Neural cell (in vitro differentiated cells): ENCODE measurements at regions not wholly inside any gene's neighbourhood (a gene's known extent, or its start where the extent isn't known, plus 50 kb on each side); places are given as distances from the start of the nearest gene placed in this dataset.

Source experiments
- H2AFZ ChIP-seq: fragments of 200-600, 300-800 bp; sonication (generic), shearing (Covaris generic); 2 replicates; pipeline ENCODE4 v1.6.0; 2014; ENCODE audit warnings: low read depth, mild to moderate bottlenecking, antibody characterized with exemption, low read length, moderate library complexity
- H3F3A ChIP-seq: fragments of 200-600 bp; shearing (Covaris generic); 2 replicates; pipeline ENCODE4 v1.6.1; 2016; ENCODE audit warnings: mild to moderate bottlenecking, moderate library complexity, mixed read lengths, antibody characterized with exemption, low read length; ENCODE audit not compliant: insufficient read depth, poor library complexity, severe bottlenecking
- H3K27ac ChIP-seq: fragments of 200-600, 300-800 bp; sonication (generic), shearing (Covaris generic); 2 replicates; pipeline ENCODE4 v1.5.1; 2014; ENCODE audit warnings: mild to moderate bottlenecking, low read length, moderate library complexity
- H3K27me3 ChIP-seq: fragments of 300-800, 200-600 bp; sonication (generic), shearing (Covaris generic); 2 replicates; pipeline ENCODE4 v1.6.0; 2014; ENCODE audit warnings: mild to moderate bottlenecking, low read depth, low read length, moderate library complexity; ENCODE audit not compliant: insufficient read depth
- H3K36me3 ChIP-seq: fragments of 300-800, 200-600 bp; sonication (generic), shearing (Covaris generic); 2 replicates; pipeline ENCODE4 v1.5.1; 2014; ENCODE audit warnings: mild to moderate bottlenecking, antibody characterized with exemption, low read length, moderate library complexity; ENCODE audit not compliant: insufficient read depth
- H3K4me2 ChIP-seq: fragments of 300-800, 200-600 bp; sonication (generic), shearing (Covaris generic); 2 replicates; pipeline ENCODE4 v1.6.0; 2014; ENCODE audit warnings: mild to moderate bottlenecking, low read length
- H3K4me3 ChIP-seq: fragments of 300-800, 200-600 bp; sonication (generic), shearing (Covaris generic); 2 replicates; pipeline ENCODE4 v1.5.1; 2014; ENCODE audit warnings: mild to moderate bottlenecking, low read length, moderate library complexity
- H3K79me2 ChIP-seq: fragments of 200-600 bp; shearing (Covaris generic); replicated peaks from 2 replicates; pipeline ENCODE4 v1.6.0; 2014; ENCODE audit warnings: mild to moderate bottlenecking, low read length, moderate library complexity; ENCODE audit not compliant: insufficient read depth
- H3K9ac ChIP-seq: fragments of 300-800, 200-600 bp; sonication (generic), shearing (Covaris generic); 2 replicates; pipeline ENCODE4 v1.6.1; 2016; ENCODE audit warnings: mild to moderate bottlenecking, low read length, mixed read lengths
- H3K9me2 ChIP-seq: fragments of 200-600 bp; shearing (Covaris generic); 2 replicates; pipeline ENCODE4 v1.6.1; 2016; ENCODE audit warnings: mild to moderate bottlenecking, low read length, mixed read lengths; ENCODE audit not compliant: insufficient read depth
- H3K9me3 ChIP-seq: fragments of 200-600, 300-800 bp; sonication (generic), shearing (Covaris generic); 2 replicates; pipeline ENCODE4 v1.6.1; 2016; ENCODE audit warnings: mild to moderate bottlenecking, mixed run types, low read length, moderate library complexity, mixed read lengths
- H4K20me1 ChIP-seq: fragments of 200-600 bp; shearing (Covaris generic); 2 replicates; pipeline ENCODE4 v1.6.1; 2016; ENCODE audit warnings: mild to moderate bottlenecking, mixed run types; ENCODE audit not compliant: insufficient read depth
- CTCF ChIP-seq: fragments of 450-650 bp; IDR thresholded peaks from 2 replicates; pipeline ENCODE4 v1.5.1; 2014; ENCODE audit warnings: antibody characterized with exemption, mild to moderate bottlenecking, moderate library complexity; ENCODE audit not compliant: poor library complexity, severe bottlenecking
- EP300 ChIP-seq: fragments of 450-650 bp; conservative IDR thresholded peaks from 2 replicates; pipeline ENCODE4 v1.6.1; 2014; ENCODE audit warnings: antibody characterized with exemption, mild to moderate bottlenecking, moderate library complexity; ENCODE audit not compliant: poor library complexity, severe bottlenecking
- EZH2 ChIP-seq: fragments of 200-600, 300-800 bp; shearing (Covaris generic), sonication (generic); IDR thresholded peaks from 2 replicates; pipeline ENCODE4 v1.6.1; 2014; ENCODE audit warnings: antibody characterized with exemption, low read length, borderline replicate concordance, mild to moderate bottlenecking; ENCODE audit not compliant: insufficient read depth, poor library complexity, severe bottlenecking
- MXI1 ChIP-seq: fragments of 450-650 bp; conservative IDR thresholded peaks from 2 replicates; pipeline ENCODE4 v1.6.1; 2014; ENCODE audit warnings: antibody characterized with exemption, mild to moderate bottlenecking; ENCODE audit not compliant: poor library complexity, severe bottlenecking
- POLR2AphosphoS5 ChIP-seq: IDR thresholded peaks from 2 replicates; pipeline ENCODE4 v1.6.1; 2012
- RAD21 ChIP-seq: fragments of 450-650 bp; conservative IDR thresholded peaks from 2 replicates; pipeline ENCODE4 v1.6.1; 2014; ENCODE audit warnings: antibody characterized with exemption, mild to moderate bottlenecking, moderate library complexity
- REST ChIP-seq: IDR thresholded peaks from 2 replicates; pipeline ENCODE4 v1.6.1; 2012; ENCODE audit warnings: borderline replicate concordance
- SMC3 ChIP-seq: fragments of 450-650 bp; conservative IDR thresholded peaks from 2 replicates; pipeline ENCODE4 v1.6.1; 2014; ENCODE audit warnings: antibody characterized with exemption, mild to moderate bottlenecking, moderate library complexity; ENCODE audit not compliant: poor library complexity
- TAF1 ChIP-seq: IDR thresholded peaks from 2 replicates; pipeline ENCODE4 v1.6.1; 2012; ENCODE audit warnings: low read depth

GRCh38 chr4:100317032-100317864 is 127.0 kb upstream of the DDIT4L start:
- Histone ChIP-seq H3K4me2 (no peak overlapping the region), H3K36me3 (no peaks in the 10 kb centered on the region), H2AFZ (no peak overlapping the region), H4K20me1 (no peaks in the 10 kb centered on the region), H3K9ac (no peak overlapping the region), H3K9me2 (no peaks in the 10 kb centered on the region), H3K4me3 (no peak overlapping the region), H3F3A (no peaks in the 10 kb centered on the region), H3K27me3 (no peaks in the 10 kb centered on the region), H3K27ac (no peak overlapping the region), H3K9me3 (no peaks in the 10 kb centered on the region), H3K79me2 (no peaks in the 10 kb centered on the region)
- no peak for TF ChIP-seq POLR2AphosphoS5
- TF ChIP-seq REST, result no peak
- no peak for TF ChIP-seq RAD21
- no peak for TF ChIP-seq MXI1
- no peak for TF ChIP-seq EZH2
- TF ChIP-seq CTCF, result no peak
- TF ChIP-seq EP300, result no peak
- TF ChIP-seq TAF1, result no peak
- TF ChIP-seq SMC3, result no peak

GRCh38 chr4:100314057-100314456 is 123.8 kb upstream of the DDIT4L start:
- Histone ChIP-seq H3K27ac (no peak overlapping the region), H3K4me3 (no peak overlapping the region), H3K9ac (no peak overlapping the region), H3K36me3 (no peaks in the 10 kb centered on the region), H3K27me3 (no peaks in the 10 kb centered on the region), H4K20me1 (no peaks in the 10 kb centered on the region), H3F3A (no peaks in the 10 kb centered on the region), H3K9me3 (no peaks in the 10 kb centered on the region), H3K9me2 (no peaks in the 10 kb centered on the region), H3K4me2 (no peak overlapping the region), H3K79me2 (no peaks in the 10 kb centered on the region), H2AFZ (no peak overlapping the region)
- TF ChIP-seq MXI1 (no peak), RAD21 (no peak), TAF1 (no peak), EZH2 (no peak), CTCF (no peak), REST (no peak), EP300 (no peak)
